ENCODE measurements at regions not wholly inside any gene's neighbourhood (a gene's known extent, or its start where the extent isn't known, plus 50 kb on each side); places are given as distances from the start of the nearest gene placed in this dataset.
"Not testable (repeated sequence)": the region's sequence is repeated elsewhere in the genome, so short reads cannot be mapped to it uniquely, and the experiment has no call there.

GRCh38 chr9:88821033-88821745 is 170.1 kb upstream of the S1PR3 start:
- DNase-seq, result no peak

- DNase-seq, result no peak
Measured at GRCh38 chr9:88821746-88822106, 169.5 kb upstream of the S1PR3 start.

- no peak for DNase-seq
Measured at GRCh38 chr9:88824711-88825110, 166.6 kb upstream of the S1PR3 start.

GRCh38 chr9:88826181-88826580 is 165.1 kb upstream of the S1PR3 start:
- DNase-seq, result no peak

GRCh38 chr9:88826771-88827181 is 164.5 kb upstream of the S1PR3 start:
- DNase-seq, result no peak

GRCh38 chr9:88828018-88828417 is 163.2 kb upstream of the S1PR3 start:
- DNase-seq, result no peak

- DNase-seq, result no peak
Measured at GRCh38 chr9:88828492-88828974, 162.7 kb upstream of the S1PR3 start.

GRCh38 chr9:88829276-88829675 is 162.0 kb upstream of the S1PR3 start:
- no peak for DNase-seq

- no peak for DNase-seq
Measured at GRCh38 chr9:88831713-88832407, 159.4 kb upstream of the S1PR3 start.

GRCh38 chr9:88833946-88834345 is 157.3 kb upstream of the S1PR3 start:
- no peak for DNase-seq

GRCh38 chr9:88835038-88835466 is 156.2 kb upstream of the S1PR3 start:
- DNase-seq, result peak in 1 of 2 donors; percentile 53

- no peak for DNase-seq
Measured at GRCh38 chr9:88835772-88836171, 155.5 kb upstream of the S1PR3 start.

GRCh38 chr9:88837731-88838130 is 153.5 kb upstream of the S1PR3 start:
- no peak for DNase-seq

- DNase-seq, result not testable (repeated sequence)
Measured at GRCh38 chr9:88849878-88850277, 141.4 kb upstream of the S1PR3 start.

- DNase-seq, result no peak
Measured at GRCh38 chr9:88852794-88853193, 138.5 kb upstream of the S1PR3 start.

GRCh38 chr9:88870627-88871026 is 120.6 kb upstream of the S1PR3 start:
- DNase-seq, result no peak

GRCh38 chr9:88871669-88872068 is 119.6 kb upstream of the S1PR3 start:
- DNase-seq, result no peak

GRCh38 chr9:88872192-88872946 is 118.9 kb upstream of the S1PR3 start:
- DNase-seq, result no peak

GRCh38 chr9:88873635-88874034 is 117.6 kb upstream of the S1PR3 start:
- no peak for DNase-seq

- no peak for DNase-seq
Measured at GRCh38 chr9:88874391-88874790, 116.9 kb upstream of the S1PR3 start.

GRCh38 chr9:88875400-88876120 is 115.7 kb upstream of the S1PR3 start:
- DNase-seq, result no peak

- DNase-seq, result no peak
Measured at GRCh38 chr9:88880199-88880598, 111.1 kb upstream of the S1PR3 start.

- not testable (repeated sequence) for DNase-seq
Measured at GRCh38 chr9:88884291-88884690, 107.0 kb upstream of the S1PR3 start.
